ENCODE measurements at regions not wholly inside any gene's neighbourhood (a gene's known extent, or its start where the extent isn't known, plus 50 kb on each side); places are given as distances from the start of the nearest gene placed in this dataset.

DNA sequence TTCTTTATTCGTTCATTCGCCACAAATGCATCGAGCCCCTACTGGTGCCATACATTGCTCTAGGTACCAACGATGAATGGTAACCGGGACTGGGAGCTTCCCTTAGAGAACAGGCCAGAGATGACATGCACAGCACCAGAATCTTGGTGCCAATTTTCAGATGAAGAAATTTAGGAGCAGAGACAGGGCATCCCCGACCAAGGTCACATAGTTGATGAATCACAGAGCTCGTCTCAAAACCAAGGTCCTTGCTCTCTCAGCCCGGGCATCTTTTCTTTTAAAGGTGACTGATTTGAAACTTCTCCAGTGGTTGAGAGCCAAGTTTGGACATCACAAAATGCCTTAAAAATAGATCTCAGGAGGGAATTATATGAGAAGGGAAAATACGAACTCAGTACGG, 73.2 kb upstream of the C16orf82 start:
- DNase-seq (ENCODE audit: low spot score): no peak
- no peaks in the 10 kb centered on the region for H3K9me3 ChIP-seq
- no peak overlapping the region for H3K27ac ChIP-seq
- no peak for ATAC-seq (ENCODE audit: insufficient number of reproducible peaks, low FRiP score, low read depth)
- H3K27me3 ChIP-seq (replicated peaks; ENCODE audit: insufficient read depth): no peaks in the 10 kb centered on the region
- H3K36me3 ChIP-seq: no peaks in the 10 kb centered on the region
- TF ChIP-seq, protein P1, sequence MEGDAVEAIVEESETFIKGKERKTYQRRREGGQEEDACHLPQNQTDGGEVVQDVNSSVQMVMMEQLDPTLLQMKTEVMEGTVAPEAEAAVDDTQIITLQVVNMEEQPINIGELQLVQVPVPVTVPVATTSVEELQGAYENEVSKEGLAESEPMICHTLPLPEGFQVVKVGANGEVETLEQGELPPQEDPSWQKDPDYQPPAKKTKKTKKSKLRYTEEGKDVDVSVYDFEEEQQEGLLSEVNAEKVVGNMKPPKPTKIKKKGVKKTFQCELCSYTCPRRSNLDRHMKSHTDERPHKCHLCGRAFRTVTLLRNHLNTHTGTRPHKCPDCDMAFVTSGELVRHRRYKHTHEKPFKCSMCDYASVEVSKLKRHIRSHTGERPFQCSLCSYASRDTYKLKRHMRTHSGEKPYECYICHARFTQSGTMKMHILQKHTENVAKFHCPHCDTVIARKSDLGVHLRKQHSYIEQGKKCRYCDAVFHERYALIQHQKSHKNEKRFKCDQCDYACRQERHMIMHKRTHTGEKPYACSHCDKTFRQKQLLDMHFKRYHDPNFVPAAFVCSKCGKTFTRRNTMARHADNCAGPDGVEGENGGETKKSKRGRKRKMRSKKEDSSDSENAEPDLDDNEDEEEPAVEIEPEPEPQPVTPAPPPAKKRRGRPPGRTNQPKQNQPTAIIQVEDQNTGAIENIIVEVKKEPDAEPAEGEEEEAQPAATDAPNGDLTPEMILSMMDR (IDR thresholded peaks at IDR 0.05): no peak
- no peak overlapping the region for H3K4me3 ChIP-seq
- H3K4me1 ChIP-seq (ENCODE audit: control insufficient read depth in 1 of 2, low read depth in 2 of 2): no peaks in the 10 kb centered on the region

DNA sequence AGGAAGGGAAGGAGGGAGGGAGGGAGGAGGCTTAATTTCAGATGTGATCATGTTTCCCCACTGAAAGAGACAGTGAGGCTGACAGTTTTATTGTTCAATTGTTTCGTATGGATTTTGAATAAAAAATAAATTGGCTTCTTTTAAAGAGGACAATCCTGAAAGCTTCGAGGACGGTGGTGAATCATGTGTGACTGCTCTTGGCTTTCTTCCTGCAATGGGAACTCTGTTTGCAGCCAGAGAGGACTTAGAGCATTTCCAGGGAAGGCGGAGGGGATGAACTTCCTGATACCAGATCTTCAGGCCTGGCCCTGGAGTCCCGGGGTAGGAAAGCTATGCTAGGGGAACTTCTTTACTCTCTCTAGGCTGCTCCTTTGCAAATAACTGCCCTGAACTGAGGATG, 72.8 kb upstream of the C16orf82 start:
- no peak for ATAC-seq (ENCODE audit: insufficient number of reproducible peaks, low FRiP score, low read depth)

DNA sequence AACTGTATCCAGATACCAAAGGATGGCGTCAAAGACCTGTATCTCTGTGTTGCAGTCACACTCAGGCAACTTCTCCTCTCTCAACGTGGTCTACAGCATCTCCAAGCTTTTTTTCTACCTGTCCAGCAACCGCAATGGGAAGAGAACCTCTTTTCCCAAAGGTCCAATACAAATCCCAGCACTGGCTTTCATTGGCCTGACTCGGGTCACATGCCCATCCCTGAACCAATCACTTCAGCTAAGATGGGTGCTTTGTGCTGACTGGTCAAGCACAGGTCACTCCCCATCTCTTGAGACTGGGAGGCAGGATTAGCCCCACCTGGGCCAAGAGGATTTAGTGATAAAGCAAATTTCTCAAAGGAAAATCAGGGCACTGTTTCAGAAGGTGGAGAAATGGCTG, 71.2 kb upstream of the C16orf82 start:
- Histone ChIP-seq H3K27me3 (replicated peaks; ENCODE audit: insufficient read depth) (no peaks in the 10 kb centered on the region), H3K36me3 (no peaks in the 10 kb centered on the region), H3K4me1 (ENCODE audit: control insufficient read depth in 1 of 2, low read depth in 2 of 2) (no peaks in the 10 kb centered on the region), H3K4me3 (no peak overlapping the region), H3K9me3 (no peaks in the 10 kb centered on the region), H3K27ac (no peak overlapping the region)
- TF ChIP-seq, protein P1 (IDR thresholded peaks at IDR 0.05): no peak
- ATAC-seq (ENCODE audit: insufficient number of reproducible peaks, low FRiP score, low read depth) (no peak), DNase-seq (ENCODE audit: low spot score) (no peak)

More for the DNA sequence above, 72.8 kb upstream of the C16orf82 start:
- H3K27me3 ChIP-seq (replicated peaks; ENCODE audit: insufficient read depth): no peaks in the 10 kb centered on the region
- no peaks in the 10 kb centered on the region for H3K4me1 ChIP-seq (ENCODE audit: control insufficient read depth in 1 of 2, low read depth in 2 of 2)
- TF ChIP-seq, protein P1 (IDR thresholded peaks at IDR 0.05): no peak
- H3K27ac ChIP-seq: no peak overlapping the region
- H3K9me3 ChIP-seq: no peaks in the 10 kb centered on the region
- H3K36me3 ChIP-seq: no peaks in the 10 kb centered on the region
- no peak overlapping the region for H3K4me3 ChIP-seq
- no peak for DNase-seq (ENCODE audit: low spot score)

DNA sequence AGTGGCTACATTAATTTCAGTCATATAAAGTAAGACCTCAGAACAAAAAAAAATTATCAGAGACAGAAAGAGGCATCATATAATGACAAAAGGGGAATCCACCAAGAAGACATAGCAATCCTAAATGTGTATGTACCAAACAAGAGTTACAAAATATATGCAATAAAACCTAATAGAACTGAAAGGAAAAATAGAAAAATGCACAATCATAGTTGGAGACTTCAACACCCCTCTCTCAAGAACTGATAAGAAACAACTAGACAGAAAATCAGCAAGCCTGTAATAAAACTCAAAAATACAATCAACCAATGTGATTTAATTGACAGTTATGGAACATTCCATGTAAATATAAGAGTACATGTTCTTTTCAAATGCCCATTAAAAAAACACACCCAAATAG, 61.3 kb upstream of the C16orf82 start:
- H3K4me3 ChIP-seq: no peak overlapping the region
- no peaks in the 10 kb centered on the region for H3K36me3 ChIP-seq
- H3K27ac ChIP-seq: no peak overlapping the region
- TF ChIP-seq, protein P1 (IDR thresholded peaks at IDR 0.05): no peak
- no peaks in the 10 kb centered on the region for H3K27me3 ChIP-seq (replicated peaks; ENCODE audit: insufficient read depth)
- ATAC-seq (ENCODE audit: insufficient number of reproducible peaks, low FRiP score, low read depth) (no peak), DNase-seq (ENCODE audit: low spot score) (no peak)
- H3K9me3 ChIP-seq: no peaks in the 10 kb centered on the region
- H3K4me1 ChIP-seq (ENCODE audit: control insufficient read depth in 1 of 2, low read depth in 2 of 2): no peaks in the 10 kb centered on the region
